ENCODE measurements at regions not wholly inside any gene's neighbourhood (a gene's known extent, or its start where the extent isn't known, plus 50 kb on each side); places are given as distances from the start of the nearest gene placed in this dataset.

DNA sequence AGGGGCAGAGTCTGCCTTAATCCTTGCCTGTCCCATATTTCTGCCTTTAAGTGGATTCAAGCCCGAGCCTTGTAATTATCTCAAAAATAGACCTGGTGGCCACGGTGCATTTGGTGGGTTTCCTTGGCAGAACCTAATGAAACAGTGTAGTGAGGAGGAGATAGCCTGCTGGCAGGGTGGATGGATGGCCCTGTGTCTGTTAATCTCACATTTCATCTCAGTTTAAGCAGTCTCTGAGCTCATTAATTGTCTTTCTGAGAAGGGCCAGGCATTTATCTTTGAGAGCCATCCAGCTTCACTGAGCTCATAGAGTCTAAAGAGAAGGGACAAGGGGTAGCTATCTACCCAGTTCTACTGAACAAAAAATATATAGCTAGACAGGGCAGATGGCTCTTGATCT is 364.0 kb upstream of the EEF2KMT start:
- no peak for DNase-seq (ENCODE audit: low spot score in 2 of 2)
- no peak for FAIRE-seq

DNA sequence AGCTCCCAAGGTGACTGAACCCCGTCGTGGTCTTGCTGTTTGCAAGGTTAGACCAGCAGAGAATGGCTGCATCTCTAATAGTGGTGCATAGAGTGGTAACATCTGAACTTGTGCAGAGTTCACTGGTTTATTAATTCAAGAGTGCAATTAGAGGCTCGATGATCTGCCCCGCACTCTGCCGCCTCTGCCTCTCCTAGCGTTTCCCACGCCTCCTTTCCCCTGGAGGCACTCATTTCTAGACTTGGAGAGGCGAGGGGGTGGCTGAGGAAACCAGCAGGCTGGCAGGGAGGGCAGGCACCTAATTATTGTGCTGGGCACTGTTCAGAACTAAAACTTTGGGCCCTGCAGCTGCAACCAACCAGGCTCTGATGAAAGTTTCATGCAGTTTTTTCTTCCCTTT is 363.5 kb upstream of the EEF2KMT start:
- FAIRE-seq (no peak), DNase-seq (ENCODE audit: low spot score in 2 of 2) (no peak)

DNA sequence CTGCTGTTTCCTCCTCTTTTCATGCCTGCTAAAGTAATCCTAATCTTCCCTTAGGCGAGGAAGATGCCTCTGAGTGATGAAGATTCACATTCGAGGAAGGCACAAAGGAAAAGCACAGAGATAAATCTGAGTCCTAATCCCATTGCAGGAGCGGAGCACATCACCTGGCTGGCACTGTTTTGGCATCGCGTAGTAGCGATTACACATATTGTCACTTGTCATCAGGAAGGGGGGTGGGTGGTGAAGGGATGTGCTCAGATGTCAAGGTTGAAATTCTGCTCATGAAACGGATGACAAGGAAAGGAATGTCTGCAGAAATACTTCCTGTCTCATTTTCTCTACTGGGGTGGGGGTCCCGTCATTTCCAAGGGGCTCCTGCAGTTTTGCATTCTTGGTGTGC is 363.1 kb upstream of the EEF2KMT start:
- DNase-seq (ENCODE audit: low spot score in 2 of 2), result no peak
- FAIRE-seq, result no peak

DNA sequence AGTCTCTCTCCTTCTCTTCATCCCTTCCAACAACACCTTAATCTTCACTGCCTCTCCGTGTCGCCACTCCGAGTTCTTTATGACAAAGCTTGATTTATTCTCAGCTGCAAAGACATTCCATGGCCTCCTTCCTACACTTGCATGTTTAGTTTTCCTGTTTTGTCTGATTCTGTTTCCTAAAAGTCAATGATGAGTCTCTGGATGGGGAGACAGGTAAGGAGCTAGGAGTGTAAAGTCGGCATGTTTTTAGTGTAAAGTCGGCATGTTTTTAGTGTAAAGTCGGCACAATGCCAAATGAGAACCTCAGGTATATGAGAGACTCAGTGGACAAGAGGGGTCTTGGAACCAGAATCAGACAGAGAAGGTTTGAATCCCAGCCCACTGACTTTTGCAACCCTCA is 362.3 kb upstream of the EEF2KMT start:
- no peak for FAIRE-seq
- no peak for DNase-seq (ENCODE audit: low spot score in 2 of 2)

DNA sequence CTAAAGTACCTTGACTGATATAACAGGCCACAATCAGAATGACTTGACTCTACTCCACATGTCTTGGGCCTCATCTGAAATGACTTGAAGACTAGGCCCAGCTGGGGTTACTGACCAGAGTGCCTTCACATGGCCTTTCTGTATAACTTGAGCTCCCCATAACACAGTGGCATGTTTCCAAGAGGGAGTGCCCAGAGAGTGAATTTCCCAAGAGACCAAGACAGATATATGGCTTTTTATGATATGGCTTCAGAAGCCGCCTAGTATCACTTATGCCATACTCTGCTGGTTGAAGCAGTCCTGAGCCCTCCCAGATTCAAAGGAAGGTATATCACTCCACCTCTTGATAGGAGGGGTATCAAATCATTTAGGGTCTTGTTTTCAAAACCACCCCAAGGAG is 357.5 kb upstream of the EEF2KMT start:
- FAIRE-seq (no peak), DNase-seq (ENCODE audit: low spot score in 2 of 2) (no peak)

DNA sequence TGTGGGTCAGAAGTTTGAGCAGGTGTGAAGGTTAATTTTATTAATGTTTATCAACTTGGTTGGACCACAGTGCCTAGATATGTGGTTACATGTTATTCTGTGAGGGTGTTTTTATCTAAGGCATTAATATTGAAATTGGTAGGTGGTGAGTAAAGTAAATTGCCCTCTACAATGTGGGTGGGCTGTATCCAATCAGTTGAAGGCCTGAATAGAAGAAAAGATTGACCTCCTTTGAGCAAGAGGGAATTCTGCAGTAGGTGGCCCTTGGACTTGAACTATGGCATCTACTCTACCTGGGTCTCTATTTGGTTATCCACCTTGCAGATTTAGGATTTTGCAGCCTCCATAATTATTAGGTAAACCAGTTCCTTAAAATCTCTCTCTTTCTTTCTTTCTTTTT is 356.8 kb upstream of the EEF2KMT start:
- DNase-seq (ENCODE audit: low spot score in 2 of 2) (no peak), FAIRE-seq (no peak)

DNA sequence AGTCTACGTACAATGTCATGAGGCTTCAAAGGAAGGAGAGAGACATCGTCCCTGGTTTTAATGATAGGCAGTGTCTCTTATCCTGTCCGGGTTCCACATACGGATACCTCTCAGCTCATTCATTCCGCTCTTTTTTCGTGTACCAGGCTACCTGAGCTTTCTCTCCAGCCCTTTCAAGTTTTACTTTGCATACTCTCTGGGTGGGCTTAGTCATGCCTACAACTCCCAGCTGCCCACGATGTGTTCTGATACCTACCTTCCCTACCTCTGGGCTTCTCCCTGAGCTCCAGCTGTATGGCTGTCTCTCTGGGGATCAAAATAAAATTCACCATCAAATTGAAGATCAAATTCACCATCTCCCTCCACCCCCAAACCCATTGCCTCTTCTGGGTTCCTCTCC is 354.0 kb upstream of the EEF2KMT start:
- FAIRE-seq, result no peak
- no peak for DNase-seq (ENCODE audit: low spot score in 2 of 2)

DNA sequence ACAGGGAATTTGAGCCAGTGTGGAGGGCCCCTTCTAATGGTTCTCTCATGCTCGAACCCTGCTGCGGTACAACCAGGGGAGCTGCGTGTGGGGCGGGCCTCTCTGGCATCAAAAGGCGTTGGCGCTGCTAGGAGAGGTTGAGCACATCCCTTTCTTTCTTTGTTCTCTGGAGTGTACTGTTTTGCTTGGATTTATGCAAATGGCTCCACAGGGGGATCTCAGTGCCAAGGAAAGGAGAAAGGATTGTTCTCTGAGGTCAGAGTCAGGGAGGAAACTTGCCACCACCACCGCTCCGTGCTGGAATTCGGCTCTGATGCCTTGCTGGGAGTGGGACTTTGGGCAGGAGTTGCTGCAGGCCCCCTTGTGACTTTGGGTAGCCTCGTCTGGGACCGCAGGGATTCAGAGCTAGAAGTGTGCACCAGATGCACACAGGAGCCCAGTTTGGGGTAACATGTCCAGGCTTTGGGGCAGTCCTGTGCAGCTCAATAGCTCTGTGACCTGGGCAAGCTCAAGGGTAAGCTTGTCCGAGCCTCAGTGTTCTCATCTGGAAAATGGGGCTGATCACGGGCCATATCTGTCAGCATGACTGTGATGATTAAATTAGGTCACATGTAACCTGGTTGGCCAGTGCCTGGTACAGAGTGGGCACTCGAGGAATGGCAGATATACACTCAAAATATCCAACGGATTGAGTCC is 353.0 kb upstream of the EEF2KMT start:
- FAIRE-seq (no peak), DNase-seq (ENCODE audit: low spot score in 2 of 2) (no peak)

DNA sequence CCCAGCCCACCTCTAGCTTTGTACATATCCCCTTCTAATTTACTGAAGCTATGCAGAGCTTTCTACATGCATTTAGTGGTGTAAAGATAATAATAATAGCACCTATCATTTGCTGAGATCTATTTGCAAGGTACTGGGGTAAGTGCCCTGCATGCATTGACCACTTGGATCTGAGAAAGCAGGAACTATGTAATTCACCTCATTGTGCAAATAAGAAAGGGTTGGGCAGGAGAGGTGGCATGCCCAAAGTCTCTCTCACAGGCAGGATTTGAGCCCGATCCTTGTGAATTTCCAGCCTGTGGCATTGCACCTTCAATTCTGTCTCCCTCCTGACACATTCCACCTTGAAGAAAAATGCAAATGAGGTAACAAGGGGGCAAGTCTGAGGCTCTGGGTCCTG is 352.3 kb upstream of the EEF2KMT start:
- FAIRE-seq, result no peak
- DNase-seq (ENCODE audit: low spot score in 2 of 2), result no peak

DNA sequence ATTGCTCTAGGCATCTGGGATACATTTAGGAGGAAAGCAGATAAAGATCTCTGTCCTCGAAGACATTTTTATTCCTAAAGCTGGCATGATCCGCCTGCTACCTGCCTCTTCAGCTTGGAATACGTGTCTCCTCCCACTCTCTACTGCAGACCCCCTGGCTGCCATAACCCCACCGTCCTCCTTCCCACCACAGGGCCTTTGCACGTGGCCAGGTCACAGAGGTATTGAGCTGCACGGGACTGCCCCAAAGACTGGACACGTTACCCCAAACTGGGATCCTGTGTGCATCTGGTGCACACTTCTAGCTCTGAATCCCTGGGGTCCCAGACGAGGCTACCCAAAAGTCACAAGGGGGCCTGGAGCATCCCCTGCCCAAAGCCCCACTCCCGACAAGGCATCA is 351.2 kb upstream of the EEF2KMT start:
- FAIRE-seq (no peak), DNase-seq (ENCODE audit: low spot score in 2 of 2) (no peak)

DNA sequence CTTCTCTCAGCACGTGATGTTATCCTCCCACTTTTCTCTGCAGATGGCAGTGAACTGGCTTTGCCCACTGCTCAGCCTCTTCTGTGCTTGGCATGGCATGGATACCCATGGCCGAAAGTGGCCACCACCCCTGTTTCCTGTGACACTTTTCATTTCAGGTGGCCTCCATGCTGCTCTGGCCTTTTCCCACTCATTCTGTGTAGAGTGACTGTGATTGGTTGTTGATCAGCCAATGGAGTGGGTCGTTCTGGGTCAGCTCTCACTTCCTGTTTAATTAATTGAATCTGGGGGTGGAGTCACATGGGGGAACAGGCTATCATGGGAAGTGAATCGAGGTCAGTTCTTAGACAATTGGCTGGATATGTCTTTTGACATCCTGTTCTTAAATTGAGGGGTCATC is 350.1 kb upstream of the EEF2KMT start:
- FAIRE-seq (no peak), DNase-seq (ENCODE audit: low spot score in 2 of 2) (no peak)

DNA sequence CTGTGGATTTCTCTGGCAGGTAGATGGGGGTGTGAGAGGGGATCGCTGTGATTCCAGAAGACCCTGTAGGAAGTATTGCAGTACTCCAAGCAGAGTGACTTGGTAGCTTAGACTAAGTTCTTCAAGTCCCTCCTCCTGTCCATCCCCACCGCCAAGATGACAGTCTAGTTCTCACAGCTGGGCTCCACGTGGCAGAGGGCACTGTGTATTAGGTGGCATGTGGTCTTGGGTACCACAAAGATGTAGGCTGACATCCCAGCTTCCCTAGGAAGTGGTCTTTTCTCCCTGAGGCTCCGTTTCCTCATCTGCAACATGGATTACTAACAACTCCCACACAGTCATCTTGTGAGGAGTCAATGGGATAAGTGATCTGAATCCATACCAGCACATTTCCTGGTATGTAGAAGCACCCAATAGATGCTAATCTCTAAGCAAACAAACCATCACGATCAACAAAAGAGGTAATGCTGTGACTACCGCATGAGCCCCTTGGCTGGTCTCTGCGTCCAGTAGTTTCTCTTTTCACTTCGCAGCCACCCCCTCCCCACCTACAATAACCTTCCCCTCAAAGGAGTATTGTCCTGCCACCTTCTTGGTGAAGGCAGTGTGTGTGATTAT is 349.1 kb upstream of the EEF2KMT start:
- DNase-seq (ENCODE audit: low spot score in 2 of 2) (no peak), FAIRE-seq (no peak)

DNA sequence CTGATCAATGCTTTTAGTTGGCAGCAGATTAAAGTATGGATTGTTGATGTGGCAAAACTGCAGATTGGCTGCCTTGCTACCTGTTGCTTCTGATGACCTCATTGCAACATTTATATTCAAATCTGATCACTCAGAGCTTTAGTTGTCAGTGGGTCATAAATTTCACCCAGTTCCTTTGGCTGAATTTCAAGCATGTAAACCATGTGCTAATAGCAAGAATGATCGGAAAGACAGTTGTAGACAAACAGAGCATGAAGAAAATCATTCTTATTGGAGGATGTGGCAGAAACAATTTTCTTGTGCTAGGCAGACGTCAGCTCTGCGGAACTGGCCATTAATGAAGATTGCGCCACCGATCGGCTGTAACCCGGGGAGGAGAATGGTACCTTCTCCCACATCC is 346.6 kb upstream of the EEF2KMT start:
- DNase-seq (ENCODE audit: low spot score in 2 of 2) (no peak), FAIRE-seq (no peak)

DNA sequence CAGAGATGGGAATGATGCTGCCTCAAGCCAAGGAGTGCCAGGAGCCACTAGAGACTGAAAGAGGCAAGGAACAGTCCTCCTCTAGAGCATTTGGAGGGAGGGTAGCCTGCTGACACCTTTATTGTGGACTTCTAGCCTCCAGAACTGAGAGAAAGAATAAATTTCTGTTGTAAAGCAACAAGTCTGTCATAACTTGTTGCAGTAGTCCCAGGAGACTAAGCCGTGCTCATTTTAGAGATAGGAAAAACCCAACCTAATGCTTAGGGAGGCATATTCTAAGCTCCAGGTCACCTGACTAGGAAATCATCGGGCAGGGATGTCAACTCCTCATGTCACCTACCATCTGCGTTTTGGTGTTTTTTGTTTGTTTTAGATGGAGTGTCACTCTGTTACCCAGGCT is 345.4 kb upstream of the EEF2KMT start:
- FAIRE-seq (no peak), DNase-seq (ENCODE audit: low spot score in 2 of 2) (no peak)

DNA sequence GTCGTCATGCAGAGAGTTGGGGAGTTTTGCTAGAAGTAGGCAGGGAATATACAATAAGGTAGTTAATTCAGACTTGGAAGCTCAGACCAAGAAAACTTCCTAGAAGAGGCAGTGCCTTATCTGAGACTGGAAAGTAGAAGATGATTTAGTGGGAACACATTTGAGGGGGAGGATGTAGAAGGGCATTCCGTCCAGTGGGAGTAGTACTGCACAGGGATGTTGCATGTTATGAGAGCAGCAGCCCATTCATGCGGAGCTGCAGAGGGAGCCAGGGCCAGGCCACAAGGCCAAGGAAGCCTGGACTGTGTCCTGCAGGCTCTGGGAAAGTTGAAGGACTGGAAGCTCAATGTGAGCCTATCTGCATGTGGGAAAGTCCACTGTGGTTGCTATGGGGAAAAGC is 344.5 kb upstream of the EEF2KMT start:
- FAIRE-seq, result no peak

DNA sequence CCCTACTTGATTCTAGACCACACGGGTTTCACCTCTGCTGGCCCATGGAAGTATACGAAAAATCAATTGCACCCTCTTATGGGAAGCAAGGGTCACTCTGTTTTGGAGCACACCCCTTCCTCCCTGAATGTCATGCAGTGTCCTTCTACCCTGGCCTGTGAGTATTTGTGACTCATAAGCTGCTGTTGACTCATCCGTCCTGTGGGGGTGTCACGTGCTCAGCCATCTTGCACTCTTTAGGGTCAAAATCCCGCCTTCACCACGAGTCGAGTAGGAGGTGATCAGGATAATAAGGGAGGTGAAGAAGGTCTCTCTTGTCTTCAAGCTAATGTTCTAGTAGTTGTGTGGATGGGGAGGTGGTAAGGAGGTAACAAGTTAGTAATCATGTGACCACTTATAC is 341.0 kb upstream of the EEF2KMT start:
- no peak for DNase-seq (ENCODE audit: low spot score in 2 of 2)
- FAIRE-seq, result no peak

More for the DNA sequence above, 344.5 kb upstream of the EEF2KMT start:
- DNase-seq (ENCODE audit: low spot score in 2 of 2), result no peak

DNA sequence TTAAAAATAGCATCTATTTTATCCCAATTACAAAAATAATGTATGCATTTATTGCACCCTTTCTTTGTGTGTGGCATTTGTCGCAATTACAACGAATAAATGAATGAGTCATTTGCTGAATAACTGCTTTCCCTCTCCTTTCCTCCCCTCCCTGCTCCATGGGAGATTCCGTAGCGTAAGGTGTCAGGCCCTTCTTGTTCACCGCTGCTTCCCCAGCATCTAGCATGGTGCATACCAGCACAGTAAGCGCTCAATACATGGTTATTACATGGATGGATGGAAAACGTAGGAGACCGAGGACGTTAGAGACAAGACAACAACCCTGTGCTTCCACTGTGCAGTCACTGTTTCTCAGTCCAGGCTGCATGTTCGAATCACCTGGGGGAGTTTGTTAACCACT is 336.0 kb upstream of the EEF2KMT start:
- DNase-seq (ENCODE audit: low spot score in 2 of 2) (no peak), FAIRE-seq (no peak)

DNA sequence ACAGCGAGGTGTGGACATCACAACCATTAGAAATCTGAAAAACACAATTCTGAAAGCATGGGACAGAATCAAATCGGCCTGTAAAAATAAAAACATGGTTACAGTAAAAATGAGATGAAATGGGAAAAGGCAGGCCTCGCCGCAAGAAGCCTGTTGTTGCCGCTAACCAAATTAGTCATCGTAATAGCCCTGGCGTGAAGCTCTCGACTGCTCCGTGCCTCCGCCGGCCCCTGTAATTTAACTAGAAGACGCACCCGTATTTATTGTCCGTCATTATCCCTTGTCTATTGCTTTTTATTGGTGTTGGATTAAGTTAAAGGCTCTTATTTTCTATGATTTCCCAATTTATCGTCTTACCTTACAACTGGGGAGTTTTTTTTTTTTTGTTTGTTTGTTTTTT is 334.6 kb upstream of the EEF2KMT start:
- DNase-seq (ENCODE audit: low spot score in 2 of 2) (no peak), FAIRE-seq (no peak)

DNA sequence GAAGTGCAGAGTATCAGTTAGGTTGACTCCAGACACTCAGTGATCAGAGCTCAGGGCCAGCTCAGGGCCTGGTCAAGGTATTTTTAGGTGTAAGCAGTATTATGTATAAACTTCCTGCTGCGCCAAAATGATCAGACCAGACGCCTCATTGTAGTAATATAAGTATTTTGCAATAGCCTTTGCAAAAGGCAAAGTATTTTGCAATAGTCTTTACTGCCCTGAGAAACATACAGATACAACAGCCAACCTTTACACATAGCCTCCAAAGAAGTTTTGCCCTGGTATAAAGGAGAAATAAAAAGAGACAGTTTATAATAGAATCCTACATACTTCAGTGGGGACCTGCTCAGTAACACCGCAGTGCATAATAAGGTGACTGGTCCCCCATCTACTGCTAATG is 333.0 kb upstream of the EEF2KMT start:
- FAIRE-seq (no peak), DNase-seq (ENCODE audit: low spot score in 2 of 2) (no peak)

DNA sequence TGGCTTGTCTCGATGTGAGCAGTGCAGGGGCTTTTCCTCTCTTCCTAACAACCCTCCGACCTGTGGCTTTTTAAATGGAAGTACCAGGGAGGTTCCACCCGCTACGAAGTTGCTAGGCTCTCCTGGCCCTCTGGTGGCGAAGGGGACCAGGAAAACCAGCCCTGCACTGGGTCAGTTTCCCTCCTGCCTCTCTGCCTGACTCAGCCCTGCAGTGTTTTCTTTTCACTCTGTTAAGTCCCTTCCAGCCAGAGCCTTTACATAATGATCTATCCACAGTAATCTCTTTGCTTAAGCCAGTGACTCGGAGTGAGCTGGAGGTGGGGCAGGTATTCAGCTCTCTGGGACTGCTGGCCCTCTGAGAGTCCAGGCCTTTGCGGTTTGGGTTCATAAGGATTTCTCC is 331.3 kb upstream of the EEF2KMT start:
- DNase-seq (ENCODE audit: low spot score in 2 of 2), result no peak
- no peak for FAIRE-seq

DNA sequence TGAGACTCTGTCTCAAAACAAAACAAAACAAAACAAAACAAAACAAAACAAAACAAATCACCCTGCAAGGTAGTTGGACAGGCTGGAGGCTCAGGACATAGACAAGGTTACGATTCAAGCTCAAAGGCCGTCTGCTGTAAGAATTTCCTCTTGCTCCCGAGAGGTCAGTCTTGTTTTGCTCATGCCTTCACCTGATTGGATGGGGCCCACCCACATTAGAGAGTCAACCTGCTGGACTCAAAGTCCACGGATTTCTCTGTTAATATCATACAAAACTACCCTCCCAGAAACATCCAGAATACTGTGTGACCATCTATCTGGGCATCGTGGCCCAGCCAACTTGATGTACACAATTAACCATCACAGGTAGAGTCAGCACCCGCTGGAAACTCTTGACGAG is 330.0 kb upstream of the EEF2KMT start:
- FAIRE-seq (no peak), DNase-seq (ENCODE audit: low spot score in 2 of 2) (no peak)

DNA sequence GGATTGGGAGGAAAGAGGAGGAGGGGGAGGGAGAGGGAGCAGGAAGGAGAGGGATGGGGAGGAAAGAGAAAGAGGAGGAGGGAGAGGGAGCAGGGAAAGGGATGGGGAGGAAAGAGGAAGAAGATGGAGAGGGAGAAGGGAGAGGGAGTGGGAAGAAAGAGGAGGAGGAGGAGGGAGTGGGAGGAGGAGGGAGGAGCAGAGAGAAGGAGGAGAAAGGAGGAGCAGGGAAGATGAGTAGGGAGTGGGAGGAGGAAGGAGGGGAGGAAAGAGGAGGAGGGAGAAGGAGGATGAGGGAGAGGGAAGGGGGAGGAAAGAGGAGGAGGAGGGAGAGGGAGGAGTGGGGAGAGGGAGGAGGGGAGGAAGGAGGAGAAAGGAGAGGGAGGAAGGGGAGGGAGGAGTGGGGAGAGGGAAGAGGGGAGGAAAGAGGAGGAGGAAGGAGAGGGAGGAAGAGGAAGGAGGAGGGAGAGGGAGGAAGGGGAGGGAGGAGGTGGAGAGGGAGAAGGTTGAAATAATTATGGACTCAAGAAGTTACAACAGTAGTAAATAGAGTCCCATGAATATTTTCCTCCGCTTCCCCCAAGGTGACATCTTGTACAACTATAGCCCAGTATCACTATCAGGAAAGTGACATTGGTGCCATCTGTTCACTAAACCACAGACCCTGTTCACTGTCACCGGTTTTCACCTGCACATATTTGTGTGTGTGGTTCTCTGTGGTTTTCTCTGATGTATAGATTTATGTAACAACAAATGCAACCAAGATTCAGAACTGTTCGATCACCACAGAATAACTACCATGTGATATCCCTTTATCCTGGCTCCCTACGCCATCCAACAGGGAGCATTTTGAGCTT is 325.3 kb upstream of the EEF2KMT start:
- FAIRE-seq (no peak), DNase-seq (ENCODE audit: low spot score in 2 of 2) (no peak)

Measured in frontal cortex (tissue), 3 donors.